ENCODE measurements at regions not wholly inside any gene's neighbourhood (a gene's known extent, or its start where the extent isn't known, plus 50 kb on each side); places are given as distances from the start of the nearest gene placed in this dataset.
A peak's percentile ranks its signal among the peaks of the same experiment; 100 is the strongest.

- H3K27ac ChIP-seq (ENCODE audit: low read length) = no peak overlapping the region
- H3K9me2 ChIP-seq (ENCODE audit: insufficient read depth, low read length) = no peaks in the 10 kb centered on the region
- no peaks in the 10 kb centered on the region for H3F3A ChIP-seq (ENCODE audit: insufficient read depth, low read length, poor library complexity, severe bottlenecking)
- H4K20me1 ChIP-seq (ENCODE audit: insufficient read depth) = no peaks in the 10 kb centered on the region
- no peak overlapping the region for H3K4me2 ChIP-seq (ENCODE audit: low read length)
- H3K36me3 ChIP-seq (ENCODE audit: insufficient read depth, low read length) = no peaks in the 10 kb centered on the region
- no peak overlapping the region for H2AFZ ChIP-seq (ENCODE audit: low read depth, low read length)
- no peak overlapping the region for H3K9ac ChIP-seq (ENCODE audit: low read length)
- H3K9me3 ChIP-seq (ENCODE audit: low read length) = no peaks in the 10 kb centered on the region
- TF ChIP-seq POLR2AphosphoS5 (IDR thresholded peaks at IDR 0.05) (no peak), EP300 (conservative IDR thresholded peaks at IDR 0.05; ENCODE audit: poor library complexity, severe bottlenecking) (no peak), MXI1 (conservative IDR thresholded peaks at IDR 0.05; ENCODE audit: poor library complexity, severe bottlenecking) (no peak), CTCF (IDR thresholded peaks at IDR 0.05; ENCODE audit: poor library complexity, severe bottlenecking) (no peak), EZH2 (IDR thresholded peaks at IDR 0.05; ENCODE audit: borderline replicate concordance, insufficient read depth, low read length, poor library complexity, severe bottlenecking) (no peak), SMC3 (conservative IDR thresholded peaks at IDR 0.05; ENCODE audit: poor library complexity) (no peak), REST (IDR thresholded peaks at IDR 0.05; ENCODE audit: borderline replicate concordance) (no peak), RAD21 (conservative IDR thresholded peaks at IDR 0.05) (no peak), TAF1 (IDR thresholded peaks at IDR 0.05; ENCODE audit: low read depth) (no peak)
- no peak overlapping the region for H3K4me3 ChIP-seq (ENCODE audit: low read length)
- H3K79me2 ChIP-seq (replicated peaks; ENCODE audit: insufficient read depth, low read length) = no peaks in the 10 kb centered on the region
- H3K27me3 ChIP-seq (ENCODE audit: insufficient read depth, low read depth, low read length) = no peaks in the 10 kb centered on the region
These were observed 93.6 kb downstream of the TSEN15 start for GRCh38 chr1:184145083-184145482.

GRCh38 chr1:184146202-184146601 is 94.7 kb downstream of the TSEN15 start:
- Histone ChIP-seq H3K27me3 (ENCODE audit: insufficient read depth, low read depth, low read length) (no peaks in the 10 kb centered on the region), H3K9me3 (ENCODE audit: low read length) (no peaks in the 10 kb centered on the region), H3K27ac (ENCODE audit: low read length) (no peak overlapping the region), H4K20me1 (ENCODE audit: insufficient read depth) (no peaks in the 10 kb centered on the region), H3K4me3 (ENCODE audit: low read length) (no peak overlapping the region), H3K4me2 (ENCODE audit: low read length) (no peak overlapping the region), H3F3A (ENCODE audit: insufficient read depth, low read length, poor library complexity, severe bottlenecking) (no peaks in the 10 kb centered on the region), H3K9ac (ENCODE audit: low read length) (no peak overlapping the region), H2AFZ (ENCODE audit: low read depth, low read length) (no peak overlapping the region), H3K79me2 (replicated peaks; ENCODE audit: insufficient read depth, low read length) (no peaks in the 10 kb centered on the region), H3K36me3 (ENCODE audit: insufficient read depth, low read length) (no peaks in the 10 kb centered on the region), H3K9me2 (ENCODE audit: insufficient read depth, low read length) (no peaks in the 10 kb centered on the region)
- peak; percentile 21 for TF ChIP-seq EP300 (conservative IDR thresholded peaks at IDR 0.05; ENCODE audit: poor library complexity, severe bottlenecking)
- no peak for TF ChIP-seq REST (IDR thresholded peaks at IDR 0.05; ENCODE audit: borderline replicate concordance)
- peak; percentile 32 for TF ChIP-seq POLR2AphosphoS5 (IDR thresholded peaks at IDR 0.05)

All from neural cell (in vitro differentiated cells).